ENCODE measurements at regions not wholly inside any gene's neighbourhood (a gene's known extent, or its start where the extent isn't known, plus 50 kb on each side); places are given as distances from the start of the nearest gene placed in this dataset.

DNA sequence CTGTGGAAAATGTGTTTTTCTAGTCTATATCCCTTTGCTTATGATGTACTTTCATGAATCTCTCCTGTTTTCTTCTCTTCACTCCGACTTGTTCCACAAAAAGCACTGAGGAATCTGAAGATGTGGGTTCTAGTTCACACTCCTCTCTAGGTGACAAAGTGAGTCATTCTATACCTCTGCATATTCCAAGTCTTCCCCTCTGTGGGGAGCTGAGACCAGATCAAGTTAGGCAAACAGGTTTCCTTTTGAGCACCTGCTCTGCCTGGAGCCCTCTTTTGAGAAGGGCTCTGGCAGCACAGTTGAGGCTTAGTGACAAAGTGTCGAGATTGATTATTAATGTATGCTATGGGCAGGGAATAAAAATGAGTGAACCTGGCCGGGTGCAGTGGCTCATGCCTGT is 82.4 kb upstream of the VGLL4 start:
- TF ChIP-seq, protein P1, sequence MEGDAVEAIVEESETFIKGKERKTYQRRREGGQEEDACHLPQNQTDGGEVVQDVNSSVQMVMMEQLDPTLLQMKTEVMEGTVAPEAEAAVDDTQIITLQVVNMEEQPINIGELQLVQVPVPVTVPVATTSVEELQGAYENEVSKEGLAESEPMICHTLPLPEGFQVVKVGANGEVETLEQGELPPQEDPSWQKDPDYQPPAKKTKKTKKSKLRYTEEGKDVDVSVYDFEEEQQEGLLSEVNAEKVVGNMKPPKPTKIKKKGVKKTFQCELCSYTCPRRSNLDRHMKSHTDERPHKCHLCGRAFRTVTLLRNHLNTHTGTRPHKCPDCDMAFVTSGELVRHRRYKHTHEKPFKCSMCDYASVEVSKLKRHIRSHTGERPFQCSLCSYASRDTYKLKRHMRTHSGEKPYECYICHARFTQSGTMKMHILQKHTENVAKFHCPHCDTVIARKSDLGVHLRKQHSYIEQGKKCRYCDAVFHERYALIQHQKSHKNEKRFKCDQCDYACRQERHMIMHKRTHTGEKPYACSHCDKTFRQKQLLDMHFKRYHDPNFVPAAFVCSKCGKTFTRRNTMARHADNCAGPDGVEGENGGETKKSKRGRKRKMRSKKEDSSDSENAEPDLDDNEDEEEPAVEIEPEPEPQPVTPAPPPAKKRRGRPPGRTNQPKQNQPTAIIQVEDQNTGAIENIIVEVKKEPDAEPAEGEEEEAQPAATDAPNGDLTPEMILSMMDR (IDR thresholded peaks at IDR 0.05; ENCODE audit: control extremely low read depth in 1 of 3, insufficient read depth in 1 of 3, low read depth in 1 of 3, low read length in 3 of 3) = no peak
- TF ChIP-seq YY1 (IDR thresholded peaks at IDR 0.05; ENCODE audit: low read depth, low read length) (no peak), BACH1 (IDR thresholded peaks at IDR 0.05; ENCODE audit: low read length) (no peak), BRCA1 (IDR thresholded peaks at IDR 0.05; ENCODE audit: low read depth, low read length) (no peak), SAP30 (IDR thresholded peaks at IDR 0.05; ENCODE audit: insufficient read depth, insufficient replicate concordance, low read length) (no peak), EP300 (IDR thresholded peaks at IDR 0.05; ENCODE audit: borderline replicate concordance in 1 of 2, low read depth in 2 of 2, low read length in 2 of 2) (no peak), GABPA (IDR thresholded peaks at IDR 0.05; ENCODE audit: borderline replicate concordance, insufficient read depth, low read length) (no peak), HDAC2 (IDR thresholded peaks at IDR 0.05; ENCODE audit: borderline replicate concordance in 1 of 2, low read depth in 2 of 2, low read length in 2 of 2) (no peak)
- CTCF ChIA-PET (ENCODE audit: partially characterized antibody) = interaction anchor here (0.6 kb wide), 1 partner anchor 95 kb away, joined by 3 read pairs; no protein-coding TSS in a partner anchor
- Histone ChIP-seq H3K56ac (replicated peaks; ENCODE audit: insufficient read length, low read depth, low read length) (no peak overlapping the region), H3K23ac (ENCODE audit: insufficient read length) (no peak overlapping the region), H4K20me1 (replicated peaks in 1 of 2; ENCODE audit: control insufficient read depth in 1 of 2, insufficient read depth in 2 of 2, low read length in 2 of 2) (no peaks in the 10 kb centered on the region), H2BK120ac (replicated peaks; ENCODE audit: low read depth, low read length) (no peak overlapping the region), H3K79me2 (ENCODE audit: control insufficient read depth in 1 of 2, insufficient read depth in 2 of 2, low read length in 2 of 2) (no peaks in the 10 kb centered on the region), H3K36me3 (ENCODE audit: control insufficient read depth in 2 of 4, insufficient read depth in 4 of 4, low read length in 3 of 4) (no peaks in the 10 kb centered on the region), H2BK20ac (ENCODE audit: low read length) (no peak overlapping the region), H3K4me1 (replicated peaks in 1 of 4; ENCODE audit: control insufficient read depth in 3 of 4, insufficient read depth in 4 of 4, low read length in 3 of 4) (peaks cover 0 to 2% (median 2%) of the 10 kb centered on the region in 4 experiments; a peak in 4 of 7 replicates), H2AK5ac (ENCODE audit: low read depth, low read length) (no peak overlapping the region), H3K9ac (replicated peaks in 1 of 4; ENCODE audit: extremely low read depth in 1 of 4, low read depth in 3 of 4, low read length in 3 of 4) (no peak overlapping the region), H3K14ac (ENCODE audit: insufficient read length) (no peak overlapping the region), H3K79me1 (ENCODE audit: low read depth, low read length) (no peaks in the 10 kb centered on the region), H3K4me3 (ENCODE audit: extremely low read depth in 1 of 4, insufficient read depth in 2 of 4, low read depth in 3 of 4, low read length in 4 of 4) (no peak overlapping the region), H4K91ac (replicated peaks; ENCODE audit: insufficient read length, low read length) (no peak overlapping the region), H4K5ac (ENCODE audit: insufficient read length, low read depth, low read length) (no peak overlapping the region), H2BK5ac (ENCODE audit: low read depth, low read length) (no peak overlapping the region), H3K4me2 (ENCODE audit: insufficient read depth in 1 of 2, low read depth in 2 of 2, low read length in 2 of 2) (no peak overlapping the region), H4K8ac (ENCODE audit: extremely low read depth, insufficient read depth, low read length) (no peak overlapping the region), H3K18ac (ENCODE audit: extremely low read depth, low read length) (no peak overlapping the region), H3K4ac (replicated peaks; ENCODE audit: insufficient read length, low read depth, low read length) (no peak overlapping the region), H2AFZ (ENCODE audit: low read length) (no peak overlapping the region), H2BK12ac (ENCODE audit: low read depth, low read length) (no peak overlapping the region), H3K27ac (ENCODE audit: low read depth, low read length) (no peak overlapping the region), H3K27me3 (replicated peaks in 1 of 4; ENCODE audit: control insufficient read depth in 3 of 4, extremely low read depth in 1 of 4, insufficient read depth in 3 of 4, low read length in 3 of 4) (no peaks in the 10 kb centered on the region), H3K9me3 (ENCODE audit: insufficient read depth in 2 of 2, low read depth in 1 of 2, low read length in 1 of 2) (no peaks in the 10 kb centered on the region), H2BK15ac (ENCODE audit: low read length) (no peak overlapping the region), H3K23me2 (ENCODE audit: low read depth, low read length) (no peaks in the 10 kb centered on the region)
- WGBS, 2 experiments (ENCODE audit: extremely low coverage in 1 of 2, insufficient coverage in 1 of 2, insufficient read length in 1 of 2, insufficient replicate concordance in 2 of 2, low coverage in 1 of 2, low lambda C conversion rate in 2 of 2, missing lambda C conversion rate in 1 of 2) = 86% methylated on average over 3 of the region's 3 CpGs; no CpG with 5 or more reads in 1 of the 2 experiments
- FAIRE-seq = no peak
- DNase-seq (ENCODE audit: low read depth in 1 of 2, low spot score in 2 of 2) = no peak
- POLR2A ChIA-PET (ENCODE audit: partially characterized antibody) = no interaction called here
